Fibroblast of skin of back (primary cell): ENCODE measurements at regions not wholly inside any gene's neighbourhood (a gene's known extent, or its start where the extent isn't known, plus 50 kb on each side); places are given as distances from the start of the nearest gene placed in this dataset.
"Not testable (repeated sequence)": the region's sequence is repeated elsewhere in the genome, so short reads cannot be mapped to it uniquely, and the experiment has no call there.

Source experiments
- DNase-seq: peaks from one replicate; pipeline ENCODE4 v3.0.0-alpha.2; 2013

DNA sequence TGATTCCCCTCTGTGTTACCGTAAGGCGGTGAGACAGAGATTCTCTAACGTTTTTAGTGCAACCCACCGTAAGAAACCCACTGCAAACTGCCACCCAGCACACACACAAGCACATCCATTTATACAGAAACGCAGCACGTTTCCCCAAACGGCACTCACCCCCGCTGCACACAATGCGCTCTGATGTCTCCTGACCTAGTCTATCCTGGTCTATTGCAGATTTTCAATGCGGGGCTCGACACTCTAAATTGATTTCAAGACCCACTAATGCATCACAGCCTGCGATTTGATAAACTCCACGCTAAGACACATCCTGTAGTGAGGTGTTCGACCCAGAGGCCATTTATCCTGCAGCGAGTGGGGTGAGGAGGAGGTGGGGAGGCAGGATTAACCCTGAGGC is 63.7 kb upstream of the SULF2 start:
- DNase-seq: no peak

DNA sequence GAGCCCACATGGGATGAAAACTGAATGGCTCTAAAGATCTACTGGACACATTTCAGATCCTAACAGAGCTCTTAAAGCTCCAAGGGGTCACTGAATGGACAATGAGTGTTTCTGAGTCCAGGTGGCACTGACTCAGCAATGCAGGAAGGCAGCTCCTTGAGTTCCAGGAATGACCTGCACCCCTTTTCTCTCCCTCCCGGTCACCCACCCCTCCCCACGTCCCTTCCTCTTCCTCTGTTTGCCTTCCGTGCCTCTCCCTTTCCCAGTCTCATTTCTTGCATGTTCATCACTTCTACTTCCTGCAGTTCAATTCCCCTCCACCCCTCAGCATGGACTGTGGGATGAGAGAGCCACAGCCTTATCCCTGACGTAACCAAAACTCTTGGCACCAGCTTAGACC is 63.3 kb upstream of the SULF2 start:
- DNase-seq: not testable (repeated sequence)

DNA sequence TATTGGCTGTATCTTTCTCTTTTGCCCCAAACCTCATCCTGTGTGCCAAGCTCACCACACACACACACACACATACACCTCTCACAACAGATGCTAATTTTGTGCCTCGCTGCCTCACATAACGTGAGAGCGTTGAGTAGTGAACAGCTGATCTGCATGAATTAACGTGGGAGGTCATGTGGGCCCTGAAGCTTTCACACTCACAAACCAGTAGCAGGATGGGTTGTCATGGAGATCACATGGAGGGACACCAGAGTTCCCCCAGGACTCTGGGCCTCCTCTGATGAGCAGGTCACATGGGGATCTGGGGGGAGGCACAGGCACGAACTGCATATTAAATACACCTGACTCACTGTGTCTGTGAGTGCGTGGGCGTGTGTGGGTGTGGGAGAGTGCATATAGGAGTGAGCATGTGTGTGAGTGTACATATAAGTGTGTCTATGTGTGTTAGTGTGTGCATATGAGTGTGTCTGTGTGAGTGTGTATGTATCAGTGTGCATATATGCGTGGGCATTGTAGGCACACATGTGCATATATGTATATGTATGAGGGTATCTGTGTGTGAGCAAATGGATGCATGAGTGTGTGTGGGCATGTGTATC is 62.7 kb upstream of the SULF2 start:
- no peak for DNase-seq

DNA sequence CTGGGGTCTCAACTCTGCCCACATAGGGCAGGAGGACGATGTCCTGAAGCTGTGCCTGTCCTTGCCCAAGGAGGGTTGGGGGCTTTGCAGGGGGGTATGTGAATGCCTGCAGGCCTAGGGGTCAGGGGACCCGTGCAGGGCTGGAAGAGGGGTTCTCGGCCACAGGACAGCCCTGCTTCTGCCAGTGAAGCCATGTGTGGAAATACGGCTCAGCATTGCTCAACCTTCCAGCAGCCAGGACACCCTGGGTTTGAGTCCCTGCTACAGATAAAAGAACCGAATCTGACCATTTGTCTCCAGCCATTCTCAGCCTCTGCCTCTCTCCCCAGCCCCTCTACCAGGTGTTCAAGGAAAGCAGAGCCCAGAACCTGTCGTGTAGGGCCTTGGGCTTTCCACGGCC is 61.9 kb upstream of the SULF2 start:
- DNase-seq: not testable (repeated sequence)

DNA sequence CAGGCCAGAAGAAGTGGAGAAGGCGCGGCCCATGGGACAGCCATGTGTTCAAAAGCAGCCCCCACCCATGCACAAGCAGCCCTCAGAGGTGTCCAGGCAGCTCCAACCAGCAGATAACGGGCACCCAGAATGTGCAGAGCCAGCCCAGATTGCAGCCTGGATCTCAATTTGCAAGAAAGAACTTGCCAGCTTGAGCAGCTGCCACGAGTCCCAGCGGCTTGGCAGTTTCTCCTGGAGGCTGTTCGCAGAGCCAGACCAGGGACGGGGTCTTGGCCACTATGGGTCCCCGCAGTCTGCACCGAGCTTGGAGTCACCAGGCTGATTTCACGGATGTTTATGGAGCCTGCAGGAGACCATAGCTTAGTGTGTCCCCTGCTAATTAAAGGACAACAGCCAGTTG is 61.4 kb upstream of the SULF2 start:
- not testable (repeated sequence) for DNase-seq

DNA sequence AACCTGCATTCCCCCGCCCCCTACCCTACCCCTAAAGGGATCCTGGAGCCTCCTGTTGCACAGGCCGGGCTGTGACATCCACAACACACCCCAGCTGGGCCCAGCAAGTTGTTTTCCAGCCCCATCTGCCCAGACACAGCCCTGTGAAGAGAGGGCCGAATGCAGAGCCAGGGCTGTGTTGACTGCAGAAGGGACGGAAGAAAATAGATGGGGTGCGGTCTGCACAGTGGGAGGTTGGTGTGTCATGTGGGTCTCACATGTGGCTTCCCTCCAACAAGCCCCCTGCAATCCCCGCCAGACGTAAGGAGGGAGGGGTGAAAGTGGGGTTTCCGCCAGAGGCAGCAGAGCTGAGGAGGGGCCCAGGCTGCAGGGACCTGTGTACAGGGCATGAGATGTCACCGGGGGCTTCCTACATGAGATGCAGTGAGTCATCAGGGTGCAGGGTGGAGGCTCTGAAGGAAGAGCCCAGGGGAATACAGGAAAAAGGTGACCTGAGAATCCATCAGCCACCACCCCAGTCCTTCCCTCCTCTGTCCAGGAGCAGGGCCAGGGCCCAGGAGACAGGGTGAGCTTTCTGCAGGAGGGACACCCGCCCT is 60.2 kb upstream of the SULF2 start:
- DNase-seq: not testable (repeated sequence)

DNA sequence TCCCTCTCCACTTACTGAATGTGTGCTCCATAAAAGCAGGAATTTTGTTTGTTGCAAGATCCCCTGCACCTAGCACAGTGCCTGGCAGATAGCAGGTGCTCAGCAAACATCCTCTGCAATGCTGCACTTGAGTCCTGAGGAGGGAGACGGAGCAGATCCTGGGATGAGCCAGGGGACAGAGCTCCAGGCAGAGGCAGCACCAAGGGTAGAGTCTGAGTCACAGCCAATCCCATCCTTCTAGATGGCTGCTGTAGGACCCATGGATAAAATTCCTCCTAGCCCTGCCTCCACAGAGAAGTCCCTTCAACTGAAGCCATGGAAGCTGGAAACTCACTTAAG is 59.3 kb upstream of the SULF2 start:
- DNase-seq: not testable (repeated sequence)

DNA sequence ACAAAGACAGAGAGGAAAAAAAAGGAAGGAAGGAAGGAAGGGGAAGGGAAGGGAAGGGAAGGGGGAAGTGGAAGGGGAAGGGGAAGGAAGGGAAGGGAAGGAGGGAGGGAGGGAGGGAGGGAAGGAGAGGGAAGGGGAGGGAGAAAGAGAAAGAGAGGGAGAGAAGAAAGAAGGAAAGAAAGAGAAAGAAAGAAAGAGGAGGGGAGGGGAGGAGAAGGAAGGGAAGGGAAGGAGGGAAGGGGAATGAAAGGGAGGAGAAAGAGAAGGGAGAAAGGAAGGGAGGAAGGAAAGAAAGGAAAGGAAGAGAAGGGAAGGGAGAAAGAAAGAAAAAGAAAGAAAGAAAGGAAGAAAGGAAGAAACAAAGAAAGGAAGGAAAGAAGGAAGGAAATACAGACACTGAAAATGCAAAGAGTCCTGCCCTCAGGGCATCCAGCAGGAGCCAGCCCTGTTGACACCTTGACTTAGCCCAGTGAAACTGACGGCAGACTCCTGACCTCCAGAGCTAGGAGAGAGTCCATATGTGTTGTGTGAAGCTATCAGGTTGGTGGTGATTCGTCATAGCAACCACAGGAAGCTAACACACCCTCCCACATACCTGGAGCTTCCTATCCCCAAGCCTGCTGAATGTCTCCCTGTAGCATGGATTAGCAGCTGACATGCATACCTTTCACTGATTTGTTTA is 58.7 kb upstream of the SULF2 start:
- DNase-seq: no peak

DNA sequence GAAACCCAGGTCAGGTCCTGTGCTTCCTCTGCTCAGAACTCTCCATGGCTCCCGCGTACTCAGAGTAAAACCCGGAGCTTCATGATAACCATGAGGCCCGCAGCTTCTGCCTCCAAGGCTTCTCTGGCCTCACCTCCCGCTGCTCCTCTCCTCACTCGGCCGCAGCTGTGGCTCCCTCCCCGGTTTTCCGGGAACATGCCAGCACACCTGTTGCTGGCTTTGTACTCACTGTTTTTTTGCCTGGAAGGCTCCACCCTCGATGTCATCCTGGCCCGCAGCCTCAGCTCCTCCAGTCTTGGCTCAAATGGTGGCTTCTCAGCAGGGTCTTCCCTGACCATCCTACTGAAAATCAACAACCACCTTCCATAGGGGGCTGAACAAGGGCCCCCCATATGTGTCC is 57.7 kb upstream of the SULF2 start:
- DNase-seq: not testable (repeated sequence)

DNA sequence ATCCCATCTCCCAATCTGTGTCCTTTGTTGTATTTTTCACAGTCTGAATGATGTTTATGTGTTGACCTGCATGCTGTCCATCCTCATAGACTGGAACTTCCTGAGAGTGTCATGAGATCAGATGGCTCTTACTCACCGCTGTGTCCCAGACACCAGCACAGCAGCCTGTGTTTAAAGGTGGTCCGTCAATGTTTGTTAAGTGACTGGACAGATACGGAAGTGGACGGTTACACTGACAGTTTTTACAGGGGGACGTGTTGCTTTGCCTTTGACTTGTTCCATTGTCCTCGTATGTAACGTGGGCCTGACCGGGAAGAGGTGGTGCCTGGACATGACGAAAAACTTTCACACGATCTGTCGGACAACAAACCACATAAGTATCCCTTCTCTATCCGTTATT is 56.7 kb upstream of the SULF2 start:
- DNase-seq: not testable (repeated sequence)

DNA sequence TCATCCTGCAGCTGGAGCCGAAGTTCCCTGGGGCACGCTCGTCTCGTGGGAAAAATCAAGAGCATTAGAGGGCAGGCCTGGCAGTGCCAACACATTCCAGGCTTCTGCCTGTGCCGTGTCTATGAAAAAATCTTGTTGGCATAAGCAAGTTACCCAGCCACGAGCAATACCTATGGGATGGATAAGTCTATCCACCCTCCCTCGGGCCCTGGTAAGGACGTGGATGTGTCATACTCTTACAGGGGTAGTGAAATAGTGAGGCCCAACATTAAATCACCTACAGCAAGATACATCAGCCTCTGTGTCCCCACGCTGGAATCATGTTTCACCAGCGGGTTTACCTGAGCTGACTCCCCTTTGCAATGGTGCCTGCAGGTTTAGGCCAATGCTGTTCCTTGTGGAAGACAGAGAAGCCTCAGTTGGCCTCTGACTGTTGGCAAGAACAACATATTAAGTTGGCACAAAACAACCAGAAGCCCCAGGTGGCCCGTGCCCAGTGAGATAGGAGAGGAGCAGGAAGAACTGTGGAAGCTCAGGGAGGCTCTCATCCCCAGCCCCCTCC is 51.1 kb upstream of the SULF2 start:
- DNase-seq: not testable (repeated sequence)
